ENCODE measurements at regions not wholly inside any gene's neighbourhood (a gene's known extent, or its start where the extent isn't known, plus 50 kb on each side); places are given as distances from the start of the nearest gene placed in this dataset.

DNA sequence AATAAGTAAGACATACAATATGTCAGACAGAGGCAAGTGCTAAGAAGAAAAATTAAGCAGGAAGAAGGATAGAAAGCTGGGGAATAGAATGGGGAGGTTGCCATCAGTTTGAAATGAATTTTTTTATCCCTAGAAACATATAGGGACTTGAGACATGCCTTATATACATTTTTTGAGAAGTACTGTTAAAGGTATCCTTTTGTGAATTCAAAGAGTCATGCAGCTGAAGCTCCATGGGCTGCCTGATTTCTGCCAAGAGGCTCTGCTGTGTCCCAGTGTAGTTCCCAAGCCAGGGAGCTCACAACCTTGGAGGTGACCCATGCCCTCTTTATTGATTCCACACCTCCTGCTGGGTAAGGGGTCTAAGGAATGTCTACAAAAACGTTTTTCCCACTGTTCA, 564.6 kb upstream of the DIPK2B start:
- TF ChIP-seq TCF7L2 (IDR thresholded peaks at IDR 0.05; ENCODE audit: low read depth, low read length) (no peak), SIN3A (IDR thresholded peaks at IDR 0.05; ENCODE audit: borderline replicate concordance, insufficient read depth, low read depth, low read length) (no peak), POLR2AphosphoS5 (IDR thresholded peaks at IDR 0.05; ENCODE audit: low read depth, low read length) (no peak)
- TF ChIP-seq, protein P1, sequence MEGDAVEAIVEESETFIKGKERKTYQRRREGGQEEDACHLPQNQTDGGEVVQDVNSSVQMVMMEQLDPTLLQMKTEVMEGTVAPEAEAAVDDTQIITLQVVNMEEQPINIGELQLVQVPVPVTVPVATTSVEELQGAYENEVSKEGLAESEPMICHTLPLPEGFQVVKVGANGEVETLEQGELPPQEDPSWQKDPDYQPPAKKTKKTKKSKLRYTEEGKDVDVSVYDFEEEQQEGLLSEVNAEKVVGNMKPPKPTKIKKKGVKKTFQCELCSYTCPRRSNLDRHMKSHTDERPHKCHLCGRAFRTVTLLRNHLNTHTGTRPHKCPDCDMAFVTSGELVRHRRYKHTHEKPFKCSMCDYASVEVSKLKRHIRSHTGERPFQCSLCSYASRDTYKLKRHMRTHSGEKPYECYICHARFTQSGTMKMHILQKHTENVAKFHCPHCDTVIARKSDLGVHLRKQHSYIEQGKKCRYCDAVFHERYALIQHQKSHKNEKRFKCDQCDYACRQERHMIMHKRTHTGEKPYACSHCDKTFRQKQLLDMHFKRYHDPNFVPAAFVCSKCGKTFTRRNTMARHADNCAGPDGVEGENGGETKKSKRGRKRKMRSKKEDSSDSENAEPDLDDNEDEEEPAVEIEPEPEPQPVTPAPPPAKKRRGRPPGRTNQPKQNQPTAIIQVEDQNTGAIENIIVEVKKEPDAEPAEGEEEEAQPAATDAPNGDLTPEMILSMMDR (IDR thresholded peaks at IDR 0.05), result no peak
- TF ChIP-seq, protein P2, sequence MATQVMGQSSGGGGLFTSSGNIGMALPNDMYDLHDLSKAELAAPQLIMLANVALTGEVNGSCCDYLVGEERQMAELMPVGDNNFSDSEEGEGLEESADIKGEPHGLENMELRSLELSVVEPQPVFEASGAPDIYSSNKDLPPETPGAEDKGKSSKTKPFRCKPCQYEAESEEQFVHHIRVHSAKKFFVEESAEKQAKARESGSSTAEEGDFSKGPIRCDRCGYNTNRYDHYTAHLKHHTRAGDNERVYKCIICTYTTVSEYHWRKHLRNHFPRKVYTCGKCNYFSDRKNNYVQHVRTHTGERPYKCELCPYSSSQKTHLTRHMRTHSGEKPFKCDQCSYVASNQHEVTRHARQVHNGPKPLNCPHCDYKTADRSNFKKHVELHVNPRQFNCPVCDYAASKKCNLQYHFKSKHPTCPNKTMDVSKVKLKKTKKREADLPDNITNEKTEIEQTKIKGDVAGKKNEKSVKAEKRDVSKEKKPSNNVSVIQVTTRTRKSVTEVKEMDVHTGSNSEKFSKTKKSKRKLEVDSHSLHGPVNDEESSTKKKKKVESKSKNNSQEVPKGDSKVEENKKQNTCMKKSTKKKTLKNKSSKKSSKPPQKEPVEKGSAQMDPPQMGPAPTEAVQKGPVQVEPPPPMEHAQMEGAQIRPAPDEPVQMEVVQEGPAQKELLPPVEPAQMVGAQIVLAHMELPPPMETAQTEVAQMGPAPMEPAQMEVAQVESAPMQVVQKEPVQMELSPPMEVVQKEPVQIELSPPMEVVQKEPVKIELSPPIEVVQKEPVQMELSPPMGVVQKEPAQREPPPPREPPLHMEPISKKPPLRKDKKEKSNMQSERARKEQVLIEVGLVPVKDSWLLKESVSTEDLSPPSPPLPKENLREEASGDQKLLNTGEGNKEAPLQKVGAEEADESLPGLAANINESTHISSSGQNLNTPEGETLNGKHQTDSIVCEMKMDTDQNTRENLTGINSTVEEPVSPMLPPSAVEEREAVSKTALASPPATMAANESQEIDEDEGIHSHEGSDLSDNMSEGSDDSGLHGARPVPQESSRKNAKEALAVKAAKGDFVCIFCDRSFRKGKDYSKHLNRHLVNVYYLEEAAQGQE (IDR thresholded peaks at IDR 0.05; ENCODE audit: insufficient read depth in 1 of 2, low read depth in 2 of 2, low read length in 1 of 2), result no peak
- Histone ChIP-seq H3K4me3 (ENCODE audit: low read depth in 2 of 2, low read length in 2 of 2) (peak overlapping the region; percentile 21 to 54; a peak in 2 of 4 replicates), H3K9me3 (ENCODE audit: control insufficient read depth, insufficient read depth, low read depth, low read length) (no peaks in the 10 kb centered on the region), H3K27me3 (ENCODE audit: control insufficient read depth, insufficient read depth, low read length) (no peaks in the 10 kb centered on the region), H3K27ac (ENCODE audit: low read length) (peak overlapping the region; percentile 61; the same call in 1 of the 2 replicates), H3K4me1 (ENCODE audit: control insufficient read depth, insufficient read depth, low read length) (peaks cover 23% of the 10 kb centered on the region), H3K36me3 (ENCODE audit: control insufficient read depth, insufficient read depth, low read length) (peaks cover 6% of the 10 kb centered on the region; the same call in 1 of the 2 replicates)
- intact Hi-C loops (cut with micrococcal nuclease; ENCODE audit: unreplicated experiment), result no loop called here
- no TSS peak for BruUV-seq (replicated peaks)
- in situ Hi-C loops (cut with HindIII; ENCODE audit: low pct_unique_long_range_greater_than_20kb, low sequenced_read_pairs), result no loop called here
- POLR2A ChIA-PET, result no interaction called here
- CTCF ChIA-PET, result no interaction called here
- no peak for ATAC-seq
- DNase-seq (ENCODE audit: low read depth, low spot score), result no peak

DNA sequence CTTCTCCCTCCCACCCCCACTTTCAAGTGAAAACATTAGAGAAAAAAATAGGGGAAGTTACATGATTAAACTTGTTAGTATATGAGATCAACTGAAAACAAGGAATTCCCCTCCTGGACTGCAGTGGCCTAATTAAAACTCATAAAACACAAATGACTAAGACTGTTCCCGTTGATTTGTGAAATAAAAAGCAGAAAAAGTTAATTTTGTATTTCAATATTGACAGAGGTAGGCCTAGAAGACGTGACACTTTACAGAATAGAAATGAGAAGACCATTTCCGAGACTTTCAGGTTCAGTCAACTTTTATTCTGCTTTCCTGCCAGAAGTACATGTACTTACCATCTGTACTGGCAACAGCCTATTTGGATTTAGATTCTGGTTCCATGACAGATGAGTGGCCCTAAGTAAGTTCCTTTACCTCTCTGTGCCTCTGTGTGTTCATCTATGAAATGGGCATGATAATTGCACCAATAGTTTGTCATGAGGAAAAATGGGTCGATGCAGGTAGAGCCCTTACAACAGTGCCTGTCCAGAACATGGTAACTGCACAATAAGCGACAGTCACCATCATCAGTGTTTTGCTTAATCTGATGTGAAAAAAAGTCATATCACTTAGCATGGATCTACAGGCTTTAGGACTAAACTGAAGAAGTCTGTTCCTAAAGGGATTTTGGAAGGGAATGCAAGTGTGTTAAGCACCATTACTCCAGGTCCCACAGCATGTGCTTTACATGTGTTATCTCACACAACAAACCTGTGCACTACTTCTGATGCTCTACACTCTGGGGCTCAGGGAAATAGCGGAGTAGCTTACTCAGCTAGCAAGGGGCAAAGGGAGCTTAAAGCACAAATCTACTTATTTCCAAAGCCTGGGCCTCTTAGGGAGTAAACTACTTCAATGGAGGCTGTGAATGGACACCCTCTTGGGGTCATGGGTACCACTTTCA, 562.3 kb upstream of the DIPK2B start:
- CTCF ChIA-PET, result no interaction called here
- peaks cover 6% of the 10 kb centered on the region; the same call in 1 of the 2 replicates for H3K36me3 ChIP-seq (ENCODE audit: control insufficient read depth, insufficient read depth, low read length)
- no peaks in the 10 kb centered on the region for H3K9me3 ChIP-seq (ENCODE audit: control insufficient read depth, insufficient read depth, low read depth, low read length)
- H3K4me3 ChIP-seq (ENCODE audit: low read depth in 2 of 2, low read length in 2 of 2), result no peak overlapping the region; a peak in 1 of 4 replicates
- POLR2A ChIA-PET, result no interaction called here
- no peak overlapping the region for H3K27ac ChIP-seq (ENCODE audit: low read length)
- TF ChIP-seq POLR2AphosphoS5 (IDR thresholded peaks at IDR 0.05; ENCODE audit: low read depth, low read length) (no peak), SIN3A (IDR thresholded peaks at IDR 0.05; ENCODE audit: borderline replicate concordance, insufficient read depth, low read depth, low read length) (no peak), TCF7L2 (IDR thresholded peaks at IDR 0.05; ENCODE audit: low read depth, low read length) (no peak)
- TF ChIP-seq, protein P1 (IDR thresholded peaks at IDR 0.05), result no peak
- TF ChIP-seq, protein P2 (IDR thresholded peaks at IDR 0.05; ENCODE audit: insufficient read depth in 1 of 2, low read depth in 2 of 2, low read length in 1 of 2), result no peak
- intact Hi-C loops (cut with micrococcal nuclease; ENCODE audit: unreplicated experiment), result no loop called here
- peaks cover 29% of the 10 kb centered on the region for H3K4me1 ChIP-seq (ENCODE audit: control insufficient read depth, insufficient read depth, low read length)
- ATAC-seq (no peak), DNase-seq (ENCODE audit: low read depth, low spot score) (no peak)
- H3K27me3 ChIP-seq (ENCODE audit: control insufficient read depth, insufficient read depth, low read length), result no peaks in the 10 kb centered on the region
- BruUV-seq (replicated peaks), result no TSS peak
- in situ Hi-C loops (cut with HindIII; ENCODE audit: low pct_unique_long_range_greater_than_20kb, low sequenced_read_pairs), result no loop called here

Measured in Panc1 (cell line).